GM19324 (cell line): ENCODE measurements at regions not wholly inside any gene's neighbourhood (a gene's known extent, or its start where the extent isn't known, plus 50 kb on each side); places are given as distances from the start of the nearest gene placed in this dataset.
"Not testable (repeated sequence)": the region's sequence is repeated elsewhere in the genome, so short reads cannot be mapped to it uniquely, and the experiment has no call there.

ENCODE experiments used
- ATAC-seq: cut with Tn5 transposase; IDR thresholded peaks from one replicate; pipeline ENCODE4 v1.9.1; 2021; ENCODE audit warnings: mild to moderate bottlenecking, moderate library complexity; ENCODE audit not compliant: unreplicated experiment, low FRiP score

DNA sequence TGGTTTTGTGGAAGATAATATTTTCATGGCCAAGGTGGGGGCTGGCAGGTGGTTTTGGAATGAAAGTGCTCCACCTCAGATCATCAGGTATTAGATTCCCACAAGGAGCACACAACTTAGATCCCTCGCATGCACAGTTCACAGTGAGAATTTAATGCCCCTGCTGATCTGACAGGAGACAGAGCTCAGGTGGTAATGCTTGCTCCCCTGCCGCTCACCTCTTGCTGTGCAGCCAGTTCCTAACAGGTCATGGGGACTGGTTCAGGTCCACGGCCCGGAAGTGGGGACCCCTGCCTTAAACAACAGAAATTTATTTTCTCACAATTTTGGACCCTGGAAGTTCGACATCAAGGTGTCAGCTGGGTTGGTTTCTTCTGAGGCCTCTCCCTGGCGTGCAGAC is 668.7 kb upstream of the ZNF608 start:
- ATAC-seq, result no peak

GRCh38 chr5:125416055-125416454 is 669.6 kb upstream of the ZNF608 start:
- ATAC-seq, result no peak

GRCh38 chr5:125421006-125421405 is 674.6 kb upstream of the ZNF608 start:
- no peak for ATAC-seq

GRCh38 chr5:125422342-125422741 is 675.9 kb upstream of the ZNF608 start:
- no peak for ATAC-seq

GRCh38 chr5:125424402-125425141 is 678.1 kb upstream of the ZNF608 start:
- no peak for ATAC-seq

GRCh38 chr5:125429498-125429897 is 683.1 kb upstream of the ZNF608 start:
- no peak for ATAC-seq

- ATAC-seq, result no peak
Measured at GRCh38 chr5:125433457-125433856, 687.0 kb upstream of the ZNF608 start.

- ATAC-seq, result no peak
Measured at GRCh38 chr5:125439243-125439642, 692.8 kb upstream of the ZNF608 start.

DNA sequence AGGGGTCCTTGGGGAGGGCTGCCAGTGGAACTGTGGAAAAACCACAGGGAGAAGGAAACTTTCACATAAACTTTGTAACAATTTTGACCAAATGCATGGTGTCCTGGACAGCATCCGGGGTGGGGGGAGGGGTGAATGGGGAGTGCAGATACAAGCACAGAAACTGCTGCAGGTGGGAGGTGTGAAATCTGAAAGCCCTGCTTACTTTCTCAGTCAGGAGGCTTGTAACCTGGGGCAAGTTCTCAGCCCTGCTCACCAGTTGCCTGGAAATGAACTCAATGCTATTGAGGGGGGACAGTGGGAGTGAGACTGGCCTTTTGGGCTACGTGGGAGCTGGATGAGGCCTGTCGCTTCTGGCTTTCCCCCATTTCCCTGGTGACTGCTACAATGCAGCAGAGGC is 694.5 kb upstream of the ZNF608 start:
- ATAC-seq, result no peak

GRCh38 chr5:125446986-125447385 is 700.5 kb upstream of the ZNF608 start:
- ATAC-seq, result no peak

GRCh38 chr5:125450771-125451170 is 704.3 kb upstream of the ZNF608 start:
- ATAC-seq, result no peak

DNA sequence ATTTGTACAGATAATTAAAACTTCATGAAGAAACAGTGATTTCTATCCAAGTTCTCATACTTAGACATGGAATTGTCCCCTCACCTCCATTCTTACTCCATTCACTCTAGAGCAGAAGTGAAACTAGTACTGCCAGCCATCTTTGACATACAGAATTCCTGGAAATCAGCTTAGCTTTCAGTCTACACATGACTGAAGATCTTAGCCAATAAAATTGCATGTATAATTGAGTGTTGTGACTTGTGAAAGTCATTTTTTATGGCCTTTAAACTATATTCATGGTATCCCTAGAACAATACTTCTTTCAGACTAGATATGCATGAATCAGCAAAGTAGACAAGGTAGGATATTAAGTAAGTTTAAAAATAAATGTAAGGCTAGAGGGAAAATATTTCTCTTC is 705.2 kb upstream of the ZNF608 start:
- ATAC-seq, result no peak

GRCh38 chr5:125452991-125453390 is 706.6 kb upstream of the ZNF608 start:
- no peak for ATAC-seq

DNA sequence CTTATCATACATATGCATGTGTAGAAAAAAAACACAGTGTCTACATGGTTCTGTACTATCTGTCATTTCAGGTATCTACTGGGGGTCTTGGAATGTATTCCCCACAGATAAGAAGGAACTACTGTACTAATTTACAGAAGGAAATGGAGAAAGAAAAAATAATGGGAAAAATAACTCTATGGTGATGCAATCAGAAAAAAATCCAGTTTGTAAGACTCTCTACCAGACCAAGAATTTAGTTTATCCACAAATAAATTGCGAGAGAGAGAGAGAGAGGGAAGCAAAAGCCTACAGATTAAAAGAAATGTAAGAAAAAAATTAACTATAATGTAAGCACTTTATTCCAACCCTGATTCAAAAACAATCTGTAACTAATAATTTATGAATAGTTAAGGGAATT is 708.6 kb upstream of the ZNF608 start:
- ATAC-seq, result no peak

- ATAC-seq, result not testable (repeated sequence)
Measured at GRCh38 chr5:125456005-125456404, 709.6 kb upstream of the ZNF608 start.

DNA sequence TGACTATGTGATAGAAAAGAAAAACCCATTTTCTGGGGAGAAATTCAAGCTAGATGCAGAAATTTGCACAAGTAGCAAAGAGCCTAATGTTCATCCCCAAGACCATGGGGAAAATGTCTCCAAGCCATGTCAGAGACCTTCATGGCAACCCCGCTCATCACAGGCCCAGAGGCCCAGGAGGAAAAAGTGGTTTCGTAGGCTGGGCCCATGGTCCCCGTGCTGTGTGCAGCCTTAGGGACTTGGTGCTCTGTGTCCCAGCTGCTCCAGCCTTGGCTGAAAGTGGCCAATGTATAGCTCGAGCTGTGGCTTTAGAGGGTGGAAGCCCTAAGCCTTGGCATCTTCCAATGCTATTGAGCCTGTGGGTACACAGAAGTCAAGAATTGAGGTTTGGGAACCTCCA is 711.2 kb upstream of the ZNF608 start:
- no peak for ATAC-seq

DNA sequence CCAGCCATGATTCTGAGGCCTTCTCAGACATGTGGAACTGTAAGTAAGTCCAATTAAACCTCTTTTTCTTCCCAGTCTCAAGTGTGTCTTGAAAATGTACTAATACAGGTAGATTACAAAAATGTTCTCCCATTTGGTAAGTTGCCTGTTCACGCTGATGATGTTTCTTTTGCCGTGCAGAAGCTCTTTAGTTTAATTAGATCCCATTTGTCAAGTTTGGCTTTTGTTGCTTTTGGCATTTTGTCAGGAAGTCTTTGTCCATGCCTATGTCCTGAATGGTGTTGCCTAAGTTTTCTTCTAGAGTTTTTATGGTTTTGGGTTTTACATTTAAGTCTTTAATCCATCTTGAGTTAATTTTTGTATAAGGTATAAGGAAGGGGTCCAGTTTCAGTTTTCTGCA is 712.5 kb upstream of the ZNF608 start:
- not testable (repeated sequence) for ATAC-seq

- no peak for ATAC-seq
Measured at GRCh38 chr5:125461641-125462072, 715.2 kb upstream of the ZNF608 start.

DNA sequence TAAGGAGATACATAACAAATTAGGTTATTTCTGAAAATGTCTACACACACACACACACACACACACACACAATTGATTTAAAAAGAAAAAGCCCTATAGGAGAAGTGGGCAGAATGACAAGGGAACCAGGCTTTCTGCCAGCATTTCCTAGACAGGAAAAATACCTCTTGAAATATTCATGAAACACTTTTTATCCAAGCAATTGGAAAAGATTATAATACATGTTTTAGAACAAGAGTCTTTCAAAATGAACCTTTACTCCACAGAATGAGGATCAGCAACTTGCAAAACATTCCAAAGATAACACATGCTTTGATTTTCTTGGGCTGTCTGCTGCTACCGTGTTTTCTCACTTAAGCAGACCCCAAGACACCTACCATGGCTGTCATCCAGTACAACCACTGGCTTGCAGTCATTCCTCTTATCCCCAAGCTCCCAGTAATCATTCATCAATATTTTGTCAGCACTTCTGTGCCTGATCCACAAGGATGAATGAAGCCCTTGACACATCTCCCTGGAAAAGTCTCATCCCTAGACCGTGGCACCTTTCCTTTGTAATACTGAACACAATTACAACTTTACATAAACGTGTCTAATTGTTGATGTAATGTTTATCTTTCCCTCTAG is 717.1 kb upstream of the ZNF608 start:
- ATAC-seq, result no peak

- no peak for ATAC-seq
Measured at GRCh38 chr5:125464847-125465432, 718.5 kb upstream of the ZNF608 start.

DNA sequence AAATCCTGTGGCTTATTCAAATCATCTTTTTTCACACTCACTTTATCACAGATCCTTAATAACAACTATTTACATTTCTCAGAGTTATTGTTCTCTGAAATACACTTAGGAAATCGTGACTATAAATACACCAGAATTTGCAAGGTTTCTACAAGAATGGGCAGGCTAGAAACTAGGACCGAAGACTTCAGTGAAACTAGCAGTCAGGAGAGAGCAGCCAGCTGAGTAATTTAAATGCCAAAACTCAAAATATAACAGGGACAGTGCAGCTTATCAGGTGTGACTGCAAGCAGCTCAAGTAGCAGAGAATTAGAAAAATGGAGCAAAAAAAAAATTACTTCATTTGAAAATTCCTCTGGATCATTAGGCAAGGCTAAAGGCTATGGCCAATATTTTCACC is 719.3 kb upstream of the ZNF608 start:
- ATAC-seq, result no peak

DNA sequence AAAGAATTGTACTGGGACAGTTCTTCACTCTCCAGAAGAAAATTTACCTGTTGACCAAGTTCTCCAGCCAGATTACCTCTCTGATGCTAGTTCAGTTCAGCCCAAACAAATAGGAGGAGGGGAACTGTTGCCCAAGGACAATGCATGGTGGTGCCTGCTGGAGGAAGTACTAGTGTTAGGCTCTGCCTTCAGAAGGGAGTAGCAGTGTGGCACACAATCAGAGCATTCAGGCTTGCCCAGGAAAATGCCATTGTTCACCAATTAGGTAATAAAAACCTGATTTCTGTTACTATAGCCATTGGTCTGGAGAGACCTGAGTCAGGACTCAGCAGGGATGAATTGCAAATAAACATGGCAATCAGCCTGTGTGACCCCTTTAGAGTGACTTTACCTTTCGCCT is 720.8 kb upstream of the ZNF608 start:
- ATAC-seq, result no peak
